Caco-2 (cell line): ENCODE measurements at regions not wholly inside any gene's neighbourhood (a gene's known extent, or its start where the extent isn't known, plus 50 kb on each side); places are given as distances from the start of the nearest gene placed in this dataset.

ENCODE experiments used
- BruUV-seq: library from RNA; stranded (reverse); fragments of 400-500 nt; replicated peaks from 2 replicates; lab custom pipeline; 2021; lab: Mats Ljungman, UMichigan
- CTCF ChIA-PET: fragments of 300-600 bp; sonication (Branson Sonifier 250); formaldehyde crosslinking; loops from one replicate; lab custom pipeline; 2022; ENCODE audit warnings: antibody characterized with exemption; lab: Charles Lee
- POLR2A ChIA-PET: fragments of 300-600 bp; sonication (Branson Sonifier 250); formaldehyde crosslinking; loops from one replicate; lab custom pipeline; 2022; ENCODE audit warnings: antibody characterized with exemption; lab: Charles Lee
- DNase-seq, 2 experiments: peaks; one replicate each; pipeline versions ENCODE4 v3.0.0 to v3.0.0-alpha.2; 2020 to 2022
- H3K27me3 ChIP-seq: replicated peaks from 2 replicates; pipeline ENCODE4 v1.6.0; 2011; ENCODE audit warnings: low read length; ENCODE audit not compliant: control insufficient read depth, insufficient read depth
- H3K36me3 ChIP-seq: 2 replicates; pipeline ENCODE4 v1.5.1; 2011; ENCODE audit warnings: low read length; ENCODE audit not compliant: control insufficient read depth, insufficient read depth
- H3K4me1 ChIP-seq: fragments of 250-450 bp; sonication (Bioruptor Pico); 2 replicates; pipeline ENCODE4 v1.5.1; 2020; ENCODE audit warnings: mild to moderate bottlenecking
- H3K4me3 ChIP-seq: 2 replicates; pipeline ENCODE4 v1.5.1; 2011; ENCODE audit warnings: low read depth, mild to moderate bottlenecking, control low read depth, low read length
- H3K9me3 ChIP-seq: fragments of 250-450 bp; sonication (Bioruptor Pico); 2 replicates; pipeline ENCODE4 v1.5.1; 2020; ENCODE audit warnings: mild to moderate bottlenecking, moderate library complexity
- H3K27ac Mint-ChIP-seq: one replicate; pipeline ENCODE4 v1.8.0; 2022; ENCODE audit warnings: mixed read lengths; ENCODE audit not compliant: unreplicated experiment
- H3K27me3 Mint-ChIP-seq: one replicate; pipeline ENCODE4 v1.8.0; 2022; ENCODE audit warnings: mixed read lengths; ENCODE audit not compliant: insufficient read depth, unreplicated experiment
- H3K36me3 Mint-ChIP-seq: one replicate; pipeline ENCODE4 v1.8.0; 2022; ENCODE audit warnings: mild to moderate bottlenecking, mixed read lengths; ENCODE audit not compliant: insufficient read depth, unreplicated experiment
- H3K4me1 Mint-ChIP-seq: one replicate; pipeline ENCODE4 v1.8.0; 2022; ENCODE audit warnings: low read depth, mixed read lengths; ENCODE audit not compliant: unreplicated experiment
- H3K4me3 Mint-ChIP-seq: one replicate; pipeline ENCODE4 v1.8.0; 2022; ENCODE audit warnings: mild to moderate bottlenecking, moderate library complexity, mixed read lengths; ENCODE audit not compliant: unreplicated experiment
- H3K9me3 Mint-ChIP-seq: one replicate; pipeline ENCODE4 v1.8.0; 2022; ENCODE audit warnings: mixed read lengths; ENCODE audit not compliant: unreplicated experiment
- intact Hi-C: fragments of 100-400 bp; cut with micrococcal nuclease; formaldehyde crosslinking; loops from one replicate; pipeline ENCODE4 v1.10.0; 2022; ENCODE audit not compliant: unreplicated experiment
- TF ChIP-seq, protein P1 (sequence below), 2 experiments: fragments of 200-600 bp in 1 of 2; IDR thresholded peaks; 1 replicate in 1 of 2; 2 replicates in 1 of 2; pipeline versions ENCODE4 v1.5.1 to v1.8.0; 2011 to 2022; ENCODE audit warnings: antibody characterized with exemption in 1 of 2, control low read depth in 1 of 2, inconsistent platforms in 1 of 2, low read depth in 1 of 2, low read length in 1 of 2, mild to moderate bottlenecking in 1 of 2, moderate library complexity in 1 of 2; ENCODE audit not compliant: insufficient read depth in 1 of 2, severe bottlenecking in 1 of 2, unreplicated experiment in 1 of 2

DNA sequence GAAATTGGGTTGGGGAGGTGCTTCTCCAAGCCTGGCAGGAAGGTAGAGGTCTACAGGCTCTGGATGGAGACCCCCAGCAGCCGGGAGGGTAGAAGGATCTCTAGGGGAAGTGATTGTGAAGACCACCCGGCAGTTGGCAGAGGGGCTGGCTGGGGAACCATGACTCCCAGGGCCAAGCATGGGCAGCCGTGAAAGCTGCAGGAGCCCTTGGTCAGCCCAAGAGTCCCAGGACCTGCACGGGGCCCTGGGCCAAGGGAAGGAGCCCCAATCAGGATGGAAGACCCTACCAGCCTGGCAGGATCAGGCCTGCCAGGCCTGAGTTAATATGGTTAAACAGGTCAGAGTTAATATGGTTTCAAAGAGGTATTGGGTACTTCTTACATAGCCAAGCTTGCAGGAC, 126.3 kb upstream of the NANOS1 start:
- no peak overlapping the region for H3K4me3 ChIP-seq
- no peaks in the 10 kb centered on the region for H3K9me3 ChIP-seq
- no peaks in the 10 kb centered on the region for H3K27me3 ChIP-seq
- no peak overlapping the region for H3K4me3 Mint-ChIP-seq
- CTCF ChIA-PET, result no interaction called here
- intact Hi-C loops, result no loop called here
- H3K27ac Mint-ChIP-seq, result no peak overlapping the region
- no peaks in the 10 kb centered on the region for H3K36me3 Mint-ChIP-seq
- POLR2A ChIA-PET, result no interaction called here
- no peaks in the 10 kb centered on the region for H3K36me3 ChIP-seq
- H3K4me1 Mint-ChIP-seq, result peaks cover 16% of the 10 kb centered on the region
- TF ChIP-seq, protein P1, sequence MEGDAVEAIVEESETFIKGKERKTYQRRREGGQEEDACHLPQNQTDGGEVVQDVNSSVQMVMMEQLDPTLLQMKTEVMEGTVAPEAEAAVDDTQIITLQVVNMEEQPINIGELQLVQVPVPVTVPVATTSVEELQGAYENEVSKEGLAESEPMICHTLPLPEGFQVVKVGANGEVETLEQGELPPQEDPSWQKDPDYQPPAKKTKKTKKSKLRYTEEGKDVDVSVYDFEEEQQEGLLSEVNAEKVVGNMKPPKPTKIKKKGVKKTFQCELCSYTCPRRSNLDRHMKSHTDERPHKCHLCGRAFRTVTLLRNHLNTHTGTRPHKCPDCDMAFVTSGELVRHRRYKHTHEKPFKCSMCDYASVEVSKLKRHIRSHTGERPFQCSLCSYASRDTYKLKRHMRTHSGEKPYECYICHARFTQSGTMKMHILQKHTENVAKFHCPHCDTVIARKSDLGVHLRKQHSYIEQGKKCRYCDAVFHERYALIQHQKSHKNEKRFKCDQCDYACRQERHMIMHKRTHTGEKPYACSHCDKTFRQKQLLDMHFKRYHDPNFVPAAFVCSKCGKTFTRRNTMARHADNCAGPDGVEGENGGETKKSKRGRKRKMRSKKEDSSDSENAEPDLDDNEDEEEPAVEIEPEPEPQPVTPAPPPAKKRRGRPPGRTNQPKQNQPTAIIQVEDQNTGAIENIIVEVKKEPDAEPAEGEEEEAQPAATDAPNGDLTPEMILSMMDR (IDR thresholded peaks at IDR 0.05; ENCODE audit: insufficient read depth in 1 of 2, low read depth in 1 of 2, low read length in 1 of 2, severe bottlenecking in 1 of 2, unreplicated experiment in 1 of 2), result no peak
- no TSS peak for BruUV-seq
- H3K9me3 Mint-ChIP-seq, result no peaks in the 10 kb centered on the region
- no peak for DNase-seq
- H3K4me1 ChIP-seq, result peaks cover 14% of the 10 kb centered on the region
- H3K27me3 Mint-ChIP-seq, result no peaks in the 10 kb centered on the region

DNA sequence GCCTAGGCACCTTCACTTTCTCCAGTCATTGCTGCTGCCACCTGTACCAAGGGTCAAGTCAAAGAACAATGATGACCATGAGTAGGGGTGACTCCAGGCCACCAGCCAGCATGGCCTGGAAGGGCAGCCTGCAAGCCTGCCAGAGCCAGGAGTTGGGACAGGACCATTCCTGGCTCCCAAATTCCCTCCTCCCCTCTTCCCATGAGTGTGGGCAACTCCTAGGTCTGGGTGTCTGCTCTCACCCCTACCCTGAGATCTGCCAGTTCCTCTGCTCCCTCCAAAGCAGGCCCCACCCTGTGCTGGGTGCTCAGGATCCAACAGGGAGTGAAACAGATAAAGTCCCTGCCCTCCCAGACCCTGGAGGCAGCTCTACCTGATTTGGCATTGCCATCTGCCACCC, 125.8 kb upstream of the NANOS1 start:
- CTCF ChIA-PET, result no interaction called here
- Mint-ChIP-seq H3K4me1 (peaks cover 16% of the 10 kb centered on the region), H3K4me3 (no peak overlapping the region), H3K27ac (no peak overlapping the region), H3K9me3 (no peaks in the 10 kb centered on the region), H3K27me3 (no peaks in the 10 kb centered on the region), H3K36me3 (no peaks in the 10 kb centered on the region)
- POLR2A ChIA-PET, result interaction anchor here (0.6 kb wide), 1 partner anchor 117 kb away, joined by 3 read pairs; no protein-coding TSS in a partner anchor
- TF ChIP-seq, protein P1 (IDR thresholded peaks at IDR 0.05; ENCODE audit: insufficient read depth in 1 of 2, low read depth in 1 of 2, low read length in 1 of 2, severe bottlenecking in 1 of 2, unreplicated experiment in 1 of 2), result no peak
- no TSS peak for BruUV-seq
- Histone ChIP-seq H3K4me3 (no peak overlapping the region), H3K9me3 (no peaks in the 10 kb centered on the region), H3K36me3 (no peaks in the 10 kb centered on the region), H3K27me3 (no peaks in the 10 kb centered on the region), H3K4me1 (peaks cover 17% of the 10 kb centered on the region)
- intact Hi-C loops, result no loop called here
- DNase-seq, result no peak

DNA sequence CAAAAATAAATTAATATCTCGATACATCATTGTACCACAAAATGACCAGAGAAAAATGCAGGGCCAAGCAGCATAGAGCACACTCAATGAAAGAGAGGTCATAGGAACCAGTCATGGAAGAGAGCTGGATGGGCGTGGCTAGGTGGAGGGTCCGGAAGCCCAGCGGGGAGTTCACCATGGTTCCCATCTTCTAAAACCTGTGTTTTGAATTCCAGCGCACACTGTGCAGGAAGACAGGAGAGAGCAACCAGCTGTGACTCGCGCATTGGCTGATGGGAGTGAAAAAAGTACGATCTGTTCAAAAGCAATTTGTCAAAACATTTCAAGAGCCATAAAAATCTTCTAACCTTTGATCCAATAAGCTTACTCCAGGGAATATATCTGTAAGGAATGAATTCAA, 125.2 kb upstream of the NANOS1 start:
- no peaks in the 10 kb centered on the region for H3K9me3 ChIP-seq
- Mint-ChIP-seq H3K27me3 (no peaks in the 10 kb centered on the region), H3K27ac (no peak overlapping the region), H3K9me3 (no peaks in the 10 kb centered on the region), H3K4me3 (no peak overlapping the region), H3K4me1 (peaks cover 16% of the 10 kb centered on the region), H3K36me3 (no peaks in the 10 kb centered on the region)
- H3K4me3 ChIP-seq, result no peak overlapping the region
- no TSS peak for BruUV-seq
- no peaks in the 10 kb centered on the region for H3K36me3 ChIP-seq
- TF ChIP-seq, protein P1 (IDR thresholded peaks at IDR 0.05; ENCODE audit: insufficient read depth in 1 of 2, low read depth in 1 of 2, low read length in 1 of 2, severe bottlenecking in 1 of 2, unreplicated experiment in 1 of 2), result no peak
- CTCF ChIA-PET, result no interaction called here
- POLR2A ChIA-PET, result interaction anchor here (0.6 kb wide), 1 partner anchor 116 kb away, joined by 3 read pairs; no protein-coding TSS in a partner anchor
- no peaks in the 10 kb centered on the region for H3K27me3 ChIP-seq
- no peak for DNase-seq
- H3K4me1 ChIP-seq, result peaks cover 21% of the 10 kb centered on the region
- intact Hi-C loops, result no loop called here
